ENCODE measurements at regions not wholly inside any gene's neighbourhood (a gene's known extent, or its start where the extent isn't known, plus 50 kb on each side); places are given as distances from the start of the nearest gene placed in this dataset.
"Not testable (repeated sequence)": the region's sequence is repeated elsewhere in the genome, so short reads cannot be mapped to it uniquely, and the experiment has no call there.

- no peak for DNase-seq
These were observed 184.5 kb upstream of the KRR1 start for GRCh38 chr12:75695926-75696325.

DNA sequence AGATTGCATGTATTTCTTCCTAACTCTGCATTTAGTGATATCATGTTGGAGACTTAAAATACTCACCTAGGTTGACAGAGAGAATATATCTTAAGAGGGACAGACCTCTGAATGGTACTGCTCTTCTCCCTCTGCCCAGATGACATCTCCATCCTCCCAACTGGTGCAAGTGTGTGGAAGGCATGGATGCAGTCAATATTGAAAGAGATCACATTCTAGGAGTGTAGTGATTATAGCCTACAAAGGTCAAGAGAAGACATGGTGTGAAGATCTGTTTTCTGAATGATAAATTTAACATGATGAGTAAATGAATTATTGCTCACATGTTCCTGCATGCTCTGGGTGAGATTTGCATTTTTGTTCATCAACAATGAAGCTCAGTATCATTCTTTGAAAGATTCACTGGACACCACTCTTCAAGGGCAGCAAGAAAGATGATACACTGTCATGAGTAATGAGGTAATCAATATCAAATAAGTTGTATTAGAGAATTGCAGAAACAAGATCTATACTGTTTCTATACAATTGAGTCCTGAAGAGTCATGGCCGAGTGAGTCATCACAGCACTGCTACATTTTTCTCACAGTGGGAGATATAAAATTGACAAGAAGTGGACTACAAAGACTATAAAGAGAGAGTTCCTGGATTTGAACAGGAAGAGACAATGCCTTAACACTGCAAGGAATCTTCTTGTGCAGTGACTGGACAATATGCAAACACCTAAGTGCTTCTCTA, 183.3 kb upstream of the KRR1 start:
- DNase-seq = no peak

DNA sequence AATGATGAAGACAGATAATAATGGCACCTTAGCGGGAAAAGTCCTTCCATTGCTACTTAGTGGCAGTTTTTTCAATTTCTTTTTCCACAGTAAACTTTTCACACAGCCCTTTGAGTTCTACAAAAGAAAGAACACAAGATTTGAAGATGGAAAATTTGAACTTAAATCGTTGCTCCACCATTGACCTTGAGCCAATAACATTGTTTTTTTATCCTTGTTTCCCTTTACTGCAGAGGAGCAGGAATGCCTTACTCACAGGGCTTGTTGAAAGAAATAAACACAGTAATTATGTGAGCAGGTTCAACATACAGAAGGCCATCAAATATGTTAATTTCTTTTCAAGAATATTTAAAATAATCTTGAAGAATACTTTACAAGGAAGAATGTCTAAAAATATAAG, 181.5 kb upstream of the KRR1 start:
- no peak for DNase-seq

DNA sequence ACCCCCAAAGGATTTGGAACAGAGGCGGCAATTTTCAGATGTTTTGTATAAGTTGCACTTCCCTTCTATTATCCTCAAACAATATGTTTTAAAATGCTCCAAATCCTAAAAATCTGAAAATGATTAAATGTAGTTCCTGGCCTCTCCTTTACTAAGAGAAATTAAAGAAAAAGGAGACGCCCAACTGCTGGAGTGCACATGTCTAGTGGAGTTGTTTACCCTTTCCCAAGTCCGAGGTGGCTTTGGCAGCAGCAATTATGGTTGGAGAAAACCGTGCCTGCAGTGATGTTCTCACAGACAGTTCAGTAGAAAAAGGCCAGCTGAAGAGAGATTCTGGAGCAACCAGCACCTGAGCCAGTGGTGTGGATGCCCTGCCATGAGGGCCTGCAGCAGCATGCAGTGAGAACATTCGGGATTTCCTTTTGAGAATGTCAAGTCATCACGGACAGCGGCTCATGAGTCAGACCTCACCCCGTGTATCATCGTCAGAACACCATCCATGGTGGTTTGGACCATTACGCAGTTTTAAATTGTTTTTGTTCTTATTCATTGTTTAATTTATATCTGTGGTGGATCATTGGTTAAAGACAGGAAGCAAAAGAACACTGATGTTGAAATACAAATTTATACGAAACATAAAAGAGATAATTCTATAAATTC, 179.0 kb upstream of the KRR1 start:
- no peak for DNase-seq

DNA sequence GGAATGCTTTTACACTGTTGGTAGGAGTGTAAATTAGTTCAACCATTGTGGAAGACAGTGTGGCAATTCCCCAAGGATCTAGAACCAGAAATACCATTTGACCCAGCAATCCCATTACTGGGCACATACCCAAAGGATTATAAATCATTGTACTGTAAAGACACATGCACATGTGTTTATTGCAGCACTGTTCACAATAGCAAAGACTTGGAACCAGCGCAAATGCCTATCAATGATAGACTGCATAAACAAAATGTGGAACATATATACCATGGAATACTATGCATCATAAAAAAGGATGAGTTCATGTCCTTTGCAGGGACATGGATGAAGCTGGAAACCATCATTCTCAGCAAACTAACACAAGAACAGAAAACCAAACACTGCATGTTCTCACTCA, 174.8 kb upstream of the KRR1 start:
- DNase-seq = not testable (repeated sequence)

GRCh38 chr12:75685617-75686225, 174.3 kb upstream of the KRR1 start:
- DNase-seq = no peak

DNA sequence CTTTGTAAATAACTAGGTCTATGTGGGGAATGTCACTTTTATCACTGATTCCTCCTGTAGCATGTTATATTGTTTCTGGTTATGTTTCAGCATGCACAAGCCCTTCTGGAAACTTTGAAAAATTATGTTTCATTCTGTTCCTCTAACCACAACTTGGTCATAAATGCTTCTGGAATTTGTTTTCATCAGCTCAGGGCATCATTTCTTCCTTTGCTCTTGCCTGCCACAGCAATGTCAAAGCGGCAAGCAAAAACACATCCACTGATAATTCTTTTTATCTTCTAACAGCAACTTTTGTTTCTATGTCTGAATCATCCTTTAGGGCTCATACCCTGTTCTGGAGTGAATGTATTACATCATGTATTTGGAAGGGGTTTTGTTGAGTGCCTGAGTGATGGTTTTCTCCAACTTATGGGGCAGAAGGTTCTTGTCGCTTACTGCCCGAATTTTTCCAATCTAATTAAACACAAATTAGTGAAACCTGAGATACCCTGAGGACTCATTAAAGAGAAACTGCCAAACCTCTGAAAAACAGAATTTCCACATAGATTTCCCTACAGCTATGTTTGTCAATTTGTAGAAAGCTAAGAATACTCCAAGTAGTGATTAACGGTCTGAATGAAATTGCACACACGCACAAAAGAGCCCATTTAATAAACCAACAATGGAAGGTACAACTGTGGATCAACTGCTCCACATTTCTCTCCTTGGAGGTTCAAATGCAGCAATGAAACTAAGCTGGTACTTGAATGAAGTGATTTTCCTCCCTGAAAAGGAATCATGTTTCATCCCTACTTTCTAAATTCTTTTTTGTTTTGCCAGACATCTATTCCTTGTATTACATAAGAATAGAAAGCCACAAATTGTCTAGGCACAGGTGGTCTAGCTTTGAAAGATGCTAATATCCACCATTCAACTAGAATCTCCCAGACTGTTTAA, 173.5 kb upstream of the KRR1 start:
- peak; percentile 54 for DNase-seq

GRCh38 chr12:75683995-75684586, 172.7 kb upstream of the KRR1 start:
- DNase-seq = not testable (repeated sequence)

DNA sequence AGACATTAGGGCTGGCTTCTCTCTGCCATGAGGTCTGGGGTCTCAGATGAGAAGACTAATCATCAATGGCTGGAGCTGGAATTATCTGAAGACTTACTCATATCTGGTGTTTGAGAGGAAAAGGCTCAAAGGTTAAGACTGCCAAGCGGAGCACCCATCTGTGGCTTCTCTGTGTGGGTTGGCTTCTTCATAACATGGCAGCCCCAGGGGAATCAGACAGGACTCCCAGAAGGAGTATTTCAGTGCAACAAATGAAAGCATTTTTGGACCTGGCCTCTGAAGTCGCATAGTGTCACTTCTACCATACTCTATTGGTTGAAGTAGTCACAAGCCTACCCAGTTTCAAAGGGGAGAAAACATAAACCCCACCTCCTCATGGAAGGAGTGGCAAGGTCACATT, 171.8 kb upstream of the KRR1 start:
- DNase-seq = no peak

DNA sequence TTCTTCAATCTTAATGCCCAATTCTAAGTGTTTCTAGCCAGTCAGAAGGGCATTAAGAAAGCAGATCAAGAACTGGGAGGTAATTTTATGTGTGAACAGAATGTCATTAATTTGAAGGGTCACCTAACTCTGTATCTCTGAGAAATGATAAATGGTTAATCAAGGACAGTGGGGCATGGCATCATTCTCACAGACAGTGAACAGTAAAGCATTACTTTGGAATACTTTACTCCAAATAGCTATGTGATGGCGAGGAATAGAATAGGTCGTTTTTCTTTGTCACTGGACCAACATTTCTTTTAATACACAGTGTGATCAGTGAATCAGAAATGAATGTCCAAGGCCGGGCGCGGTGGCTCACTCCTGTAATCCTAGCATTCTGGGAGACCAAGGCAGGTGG, 166.1 kb upstream of the KRR1 start:
- no peak for DNase-seq

DNA sequence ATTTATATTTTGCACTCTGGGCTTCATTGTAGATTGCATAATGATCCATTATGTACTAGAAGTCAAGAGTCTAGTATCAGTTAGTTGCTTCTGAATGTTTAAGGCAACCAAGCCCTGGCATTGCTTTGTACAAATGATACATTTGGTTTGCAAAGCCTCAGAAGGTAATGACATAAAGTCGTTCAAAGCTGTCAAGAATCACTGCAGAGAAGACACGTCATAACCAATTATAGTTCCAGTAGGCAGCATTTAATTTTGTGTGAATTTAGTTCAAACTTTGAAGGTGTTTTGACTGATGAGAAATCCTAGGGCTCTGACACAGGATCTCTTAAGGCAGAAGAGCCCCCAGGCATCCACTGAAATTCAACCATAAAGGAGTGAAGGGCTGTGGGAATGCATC, 163.0 kb upstream of the KRR1 start:
- no peak for DNase-seq

DNA sequence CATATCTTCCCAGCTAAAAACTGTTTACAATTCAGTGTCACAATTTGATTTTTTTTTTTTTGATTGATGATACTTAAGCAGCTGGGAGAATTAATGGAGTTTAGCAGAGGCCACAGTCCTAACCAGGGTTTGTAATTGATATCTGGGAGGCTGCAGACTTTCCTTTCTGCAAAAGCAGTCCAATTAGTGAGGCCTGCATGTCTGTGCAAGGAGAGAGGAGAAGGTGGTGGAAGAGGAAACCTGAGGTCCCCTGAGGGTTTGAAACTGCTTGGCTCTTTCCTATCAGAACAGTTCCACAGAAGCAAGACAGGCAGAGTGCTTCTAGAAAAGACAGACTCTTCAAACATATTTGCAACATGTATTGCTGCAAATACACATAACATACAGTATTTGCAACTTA, 160.8 kb upstream of the KRR1 start:
- DNase-seq = no peak

DNA sequence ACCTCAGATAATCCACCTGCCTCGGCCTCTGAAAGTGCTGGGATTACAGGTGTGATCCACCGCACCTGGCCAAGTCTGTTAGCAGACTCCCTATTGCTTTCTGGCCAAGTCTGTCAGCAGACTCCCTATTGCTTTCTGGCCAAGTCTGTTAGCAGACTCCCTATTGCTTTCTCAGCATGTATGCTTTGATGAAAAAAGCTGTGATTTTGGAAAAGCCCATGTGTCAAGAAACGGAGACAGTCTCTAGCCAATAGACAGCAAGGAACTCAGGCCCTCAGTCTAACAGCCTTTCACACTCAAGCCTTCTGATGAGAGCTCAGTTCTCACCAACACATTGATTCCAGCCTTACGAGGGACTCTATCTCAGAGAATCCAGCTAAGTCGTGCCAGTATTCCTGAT, 158.8 kb upstream of the KRR1 start:
- DNase-seq = no peak

GRCh38 chr12:75666939-75667334, 155.5 kb upstream of the KRR1 start:
- no peak for DNase-seq

- no peak for DNase-seq
These were observed 154.9 kb upstream of the KRR1 start for GRCh38 chr12:75666126-75666938.

DNA sequence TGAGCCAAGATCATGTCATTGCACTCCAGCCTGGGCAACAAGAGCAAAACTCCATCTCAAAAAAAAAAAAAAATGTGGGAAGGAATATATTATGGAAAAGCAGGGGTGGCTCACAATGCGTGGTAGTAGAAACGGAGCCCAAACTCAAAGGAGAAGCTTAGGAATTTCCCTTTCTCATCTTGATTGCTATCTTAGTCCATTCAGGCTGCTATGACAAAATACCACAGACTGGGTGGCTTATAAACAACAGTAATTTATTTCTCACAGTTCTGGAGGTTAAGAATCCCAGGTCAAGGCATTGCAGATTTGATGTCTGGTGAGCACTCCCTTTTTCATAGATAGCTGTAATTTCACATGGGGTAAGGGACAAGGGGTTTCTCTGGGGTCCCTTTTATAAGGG, 153.8 kb upstream of the KRR1 start:
- DNase-seq = no peak

DNA sequence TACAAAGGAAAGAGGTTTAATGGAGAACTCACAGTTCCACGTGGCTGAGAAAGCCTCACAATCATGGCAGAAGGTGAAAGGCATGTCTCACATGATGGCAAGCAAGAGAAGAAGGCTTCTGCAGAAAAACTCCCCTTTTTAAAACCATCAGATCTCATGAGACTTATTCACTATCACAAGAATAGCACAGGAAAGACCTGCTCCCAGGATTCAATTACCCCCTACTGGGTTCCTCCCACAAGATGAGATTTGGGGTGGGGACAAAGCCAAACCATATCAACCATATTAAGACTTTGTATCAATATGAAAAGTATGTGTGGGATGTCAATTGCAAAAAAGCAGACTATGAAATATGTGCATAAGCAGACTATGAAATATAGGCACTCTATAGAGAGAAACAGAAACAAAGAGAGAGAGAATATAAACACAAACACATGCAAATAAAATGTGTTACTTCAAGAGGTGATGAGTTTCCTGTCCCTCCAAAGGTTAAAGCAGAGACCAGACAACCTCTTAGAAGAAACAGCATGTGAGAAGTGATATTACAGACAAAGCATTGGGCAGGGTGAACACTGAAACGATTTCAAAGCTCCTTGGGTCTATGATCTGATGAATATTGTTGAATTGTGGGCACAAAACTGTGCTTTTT, 151.2 kb upstream of the KRR1 start:
- DNase-seq = no peak

- no peak for DNase-seq
These were observed 150.5 kb upstream of the KRR1 start for GRCh38 chr12:75661908-75662307.

- no peak for DNase-seq
These were observed 149.5 kb upstream of the KRR1 start for GRCh38 chr12:75660805-75661404.

DNA sequence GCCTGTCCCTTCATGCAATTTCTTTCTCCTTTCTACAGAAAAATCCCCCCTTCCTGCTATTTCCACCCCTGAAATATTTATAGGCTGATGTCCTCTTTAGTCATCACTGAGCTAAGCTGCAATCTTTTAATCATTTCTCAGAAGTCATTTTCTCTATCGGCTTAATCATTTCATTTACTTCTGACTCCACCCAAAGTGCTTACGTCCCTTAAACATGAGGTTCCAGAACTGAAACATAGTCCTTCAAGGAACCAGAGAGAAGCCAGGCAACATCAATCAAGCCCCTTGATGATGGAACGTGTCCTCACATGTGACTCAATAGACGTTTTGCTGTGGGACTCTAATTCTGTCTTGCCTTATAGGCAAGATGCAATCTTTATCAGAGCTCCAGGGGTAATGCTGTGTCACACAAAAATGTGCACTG, 148.7 kb upstream of the KRR1 start:
- DNase-seq = peak in 1 of 2 experiments; percentile 1
